H9 (cell line): ENCODE measurements at regions not wholly inside any gene's neighbourhood (a gene's known extent, or its start where the extent isn't known, plus 50 kb on each side); places are given as distances from the start of the nearest gene placed in this dataset.
A peak's percentile ranks its signal among the peaks of the same experiment; 100 is the strongest.

ENCODE experiments used
- DNase-seq: peaks from one replicate; pipeline ENCODE4 v3.0.0-alpha.2; 2017
- H2AFZ ChIP-seq: one replicate; pipeline ENCODE4 v1.6.1; 2013; ENCODE audit warnings: mild to moderate bottlenecking, low read length, control low read depth, moderate library complexity
- H2AK5ac ChIP-seq: 2 replicates; pipeline ENCODE4 v1.6.1; 2013; ENCODE audit warnings: low read length, control low read depth, mixed read lengths; ENCODE audit not compliant: insufficient read length
- H2BK120ac ChIP-seq: one replicate; pipeline ENCODE4 v1.6.1; 2013; ENCODE audit warnings: low read depth, mild to moderate bottlenecking, low read length, control low read depth, inconsistent platforms; ENCODE audit not compliant: poor library complexity, severe bottlenecking
- H2BK12ac ChIP-seq: 2 replicates; pipeline ENCODE4 v1.6.1; 2013; ENCODE audit warnings: low read length, control low read depth, mixed read lengths, low read depth; ENCODE audit not compliant: insufficient read length
- H2BK15ac ChIP-seq: 2 replicates; pipeline ENCODE4 v1.6.1; 2013; ENCODE audit warnings: low read depth, low read length, control low read depth
- H2BK20ac ChIP-seq: one replicate; pipeline ENCODE4 v1.6.1; 2013; ENCODE audit warnings: low read depth, mild to moderate bottlenecking, low read length, control low read depth, inconsistent platforms; ENCODE audit not compliant: poor library complexity, severe bottlenecking
- H2BK5ac ChIP-seq: 2 replicates; pipeline ENCODE4 v1.6.1; 2013; ENCODE audit warnings: low read length, control low read depth, mixed read lengths; ENCODE audit not compliant: insufficient read length
- H3K14ac ChIP-seq: 2 replicates; pipeline ENCODE4 v1.6.1; 2013; ENCODE audit warnings: low read length, control low read depth; ENCODE audit not compliant: insufficient read depth
- H3K18ac ChIP-seq: 2 replicates; pipeline ENCODE4 v1.6.1; 2013; ENCODE audit warnings: low read depth, mild to moderate bottlenecking, mixed read lengths, low read length, control low read depth; ENCODE audit not compliant: insufficient read length
- H3K23ac ChIP-seq: 2 replicates; pipeline ENCODE4 v1.6.1; 2013; ENCODE audit warnings: low read length, control low read depth, mixed read lengths, low read depth; ENCODE audit not compliant: insufficient read length
- H3K23me2 ChIP-seq: 2 replicates; pipeline ENCODE4 v1.6.1; 2013; ENCODE audit warnings: low read depth, mild to moderate bottlenecking, mixed read lengths, low read length, control low read depth; ENCODE audit not compliant: insufficient read length, poor library complexity, severe bottlenecking
- H3K27ac ChIP-seq: 2 replicates; pipeline ENCODE4 v1.5.1; 2013; ENCODE audit warnings: low read length, control low read depth, mixed read lengths, low read depth; ENCODE audit not compliant: insufficient read length
- H3K27me3 ChIP-seq: 2 replicates; pipeline ENCODE4 v1.6.1; 2013; ENCODE audit warnings: low read length, control low read depth, inconsistent platforms; ENCODE audit not compliant: insufficient read depth
- H3K4ac ChIP-seq: 2 replicates; pipeline ENCODE4 v1.6.1; 2013; ENCODE audit warnings: low read depth, mild to moderate bottlenecking, control low read depth, inconsistent platforms, low read length, moderate library complexity
- H3K4me1 ChIP-seq: 2 replicates; pipeline ENCODE4 v1.6.1; 2013; ENCODE audit warnings: low read length, control low read depth, inconsistent platforms; ENCODE audit not compliant: insufficient read depth
- H3K4me2 ChIP-seq: 2 replicates; pipeline ENCODE4 v1.6.1; 2013; ENCODE audit warnings: low read length, control low read depth, mixed read lengths; ENCODE audit not compliant: insufficient read length, insufficient read depth
- H3K56ac ChIP-seq: 2 replicates; pipeline ENCODE4 v1.6.1; 2013; ENCODE audit warnings: low read depth, mild to moderate bottlenecking, mixed read lengths, low read length, control low read depth; ENCODE audit not compliant: insufficient read length
- H3K79me1 ChIP-seq: 2 replicates; pipeline ENCODE4 v1.6.1; 2013; ENCODE audit warnings: low read depth, mild to moderate bottlenecking, moderate library complexity, low read length, control low read depth, inconsistent platforms; ENCODE audit not compliant: insufficient read depth, poor library complexity, severe bottlenecking
- H3K79me2 ChIP-seq: 2 replicates; pipeline ENCODE4 v1.6.1; 2013; ENCODE audit warnings: low read length, control low read depth, inconsistent platforms; ENCODE audit not compliant: insufficient read depth
- H3K9ac ChIP-seq: 2 replicates; pipeline ENCODE4 v1.6.1; 2013; ENCODE audit warnings: low read length, control low read depth, mixed read lengths; ENCODE audit not compliant: insufficient read length; ENCODE audit errors: extremely low read depth
- H3K9me3 ChIP-seq: one replicate; pipeline ENCODE4 v1.6.1; 2013; ENCODE audit warnings: low read depth, low read length, inconsistent platforms; ENCODE audit not compliant: control insufficient read depth
- H3T11ph ChIP-seq: one replicate; pipeline ENCODE4 v1.6.1; 2013; ENCODE audit warnings: mild to moderate bottlenecking, low read length, control low read depth, inconsistent platforms
- H4K20me1 ChIP-seq: one replicate; pipeline ENCODE4 v1.6.1; 2013; ENCODE audit not compliant: control insufficient read depth, insufficient read length, insufficient read depth
- H4K5ac ChIP-seq: 2 replicates; pipeline ENCODE4 v1.6.1; 2013; ENCODE audit warnings: low read depth, mild to moderate bottlenecking, mixed read lengths, low read length, control low read depth; ENCODE audit not compliant: insufficient read length
- H4K8ac ChIP-seq: replicated peaks from 2 replicates; pipeline ENCODE4 v1.6.1; 2013; ENCODE audit warnings: low read length, control low read depth, mixed read lengths, low read depth; ENCODE audit not compliant: insufficient read length
- H4K91ac ChIP-seq: 2 replicates; pipeline ENCODE4 v1.6.1; 2013; ENCODE audit warnings: low read depth, mild to moderate bottlenecking, moderate library complexity, mixed read lengths, low read length, control low read depth; ENCODE audit not compliant: insufficient read length
- H3K27ac Mint-ChIP-seq, 3 experiments: 2 replicates in 2 of 3; 3 replicates in 1 of 3; pipeline ENCODE4 v1.8.0; 2020 to 2021; ENCODE audit warnings: mixed read lengths in 3 of 3, mild to moderate bottlenecking in 1 of 3, moderate library complexity in 1 of 3
- H3K27me3 Mint-ChIP-seq: 2 replicates; pipeline ENCODE4 v1.8.0; 2021; ENCODE audit warnings: low read depth, mild to moderate bottlenecking, moderate library complexity, mixed read lengths
- H3K36me3 Mint-ChIP-seq, 3 experiments: 2 replicates in 2 of 3; 3 replicates in 1 of 3; pipeline ENCODE4 v1.8.0; 2020 to 2021; ENCODE audit warnings: low read depth in 3 of 3, mixed read lengths in 3 of 3; ENCODE audit not compliant: insufficient read depth in 1 of 3
- H3K4me1 Mint-ChIP-seq, 2 experiments: 2 replicates each; pipeline ENCODE4 v1.8.0; 2020; ENCODE audit warnings: mixed read lengths in 2 of 2
- H3K4me3 Mint-ChIP-seq, 2 experiments: 2 replicates in 1 of 2; 3 replicates in 1 of 2; pipeline ENCODE4 v1.8.0; 2020 to 2021; ENCODE audit warnings: mild to moderate bottlenecking in 2 of 2, mixed read lengths in 2 of 2, moderate library complexity in 1 of 2
- H3K9me3 Mint-ChIP-seq, 2 experiments: 2 replicates in 1 of 2; 3 replicates in 1 of 2; pipeline ENCODE4 v1.8.0; 2020; ENCODE audit warnings: mild to moderate bottlenecking in 2 of 2, mixed read lengths in 2 of 2, moderate library complexity in 1 of 2
- CTCF ChIP-seq: fragments of 200-600 bp; sonication (generic); conservative IDR thresholded peaks from 3 replicates; pipeline ENCODE4 v1.8.0; 2021; ENCODE audit warnings: antibody characterized with exemption, mild to moderate bottlenecking
- WGBS: extraction: QIAGEN DNeasy Blood & Tissue Kit; methylation state at CpG from one replicate; pipeline ENCODE4 v1.1.7; 2013; ENCODE audit warnings: missing lambda C conversion rate, low lambda C conversion rate, mixed read lengths; ENCODE audit not compliant: insufficient read length; ENCODE audit errors: extremely low coverage; 5-methylcytosine and 5-hydroxymethylcytosine counted together

- Histone ChIP-seq H3K27ac (no peak overlapping the region), H2BK20ac (no peak overlapping the region), H2BK120ac (no peak overlapping the region), H3T11ph (no peak overlapping the region), H2AFZ (peak overlapping the region; percentile 71), H3K18ac (no peak overlapping the region), H3K14ac (no peak overlapping the region), H2BK15ac (no peak overlapping the region), H3K9ac (no peak overlapping the region), H3K9me3 (no peaks in the 10 kb centered on the region), H4K8ac (no peak overlapping the region), H3K56ac (no peak overlapping the region), H3K4ac (no peak overlapping the region), H4K20me1 (no peaks in the 10 kb centered on the region), H2BK5ac (no peak overlapping the region), H4K91ac (no peak overlapping the region), H3K23ac (no peak overlapping the region), H3K4me2 (no peak overlapping the region), H3K23me2 (no peaks in the 10 kb centered on the region), H2AK5ac (no peak overlapping the region), H3K27me3 (no peaks in the 10 kb centered on the region), H4K5ac (no peak overlapping the region), H3K79me2 (no peaks in the 10 kb centered on the region), H2BK12ac (no peak overlapping the region), H3K4me1 (no peaks in the 10 kb centered on the region), H3K79me1 (no peaks in the 10 kb centered on the region)
- peaks cover 2 to 5% (median 2%) of the 10 kb centered on the region in 3 experiments; a peak in 3 of 7 replicates for H3K36me3 Mint-ChIP-seq
- H3K4me1 Mint-ChIP-seq: peaks cover 32 to 36% of the 10 kb centered on the region in 2 experiments
- peak overlapping the region in 2 of 3 experiments; percentile 39 to 86; a peak in 3 of 7 replicates for H3K27ac Mint-ChIP-seq
- no peak for DNase-seq
- H3K27me3 Mint-ChIP-seq: no peaks in the 10 kb centered on the region
- TF ChIP-seq CTCF: no peak
- H3K4me3 Mint-ChIP-seq: no peak overlapping the region
- WGBS: no CpG with 5 or more reads among the region's 4 CpGs
- H3K9me3 Mint-ChIP-seq: peaks cover 0 to 5% of the 10 kb centered on the region in 2 experiments; a peak in 3 of 5 replicates
These were observed 92.4 kb upstream of the PKP2 start for GRCh38 chr12:32988982-32989381.
